HCT116 (cell line): ENCODE measurements at regions not wholly inside any gene's neighbourhood (a gene's known extent, or its start where the extent isn't known, plus 50 kb on each side); places are given as distances from the start of the nearest gene placed in this dataset.

Source experiments
- ATF3 ChIP-seq: IDR thresholded peaks from 2 replicates; pipeline ENCODE4 v1.6.1; 2012
- SP1 ChIP-seq: IDR thresholded peaks from 2 replicates; pipeline ENCODE4 v1.6.1; 2012; ENCODE audit warnings: low read depth
- TF ChIP-seq, protein P1 (sequence below), 3 experiments: fragments of 200-600 bp in 1 of 3; sonication (generic) in 1 of 3; IDR thresholded peaks in 2 of 3; conservative IDR thresholded peaks in 1 of 3; 2 replicates each; pipeline ENCODE4 v1.5.1; 2012 to 2017; ENCODE audit warnings: low read depth in 2 of 3, low read length in 2 of 3, antibody characterized with exemption in 1 of 3, borderline replicate concordance in 1 of 3, control low read depth in 1 of 3, mild to moderate bottlenecking in 1 of 3, mixed read lengths in 1 of 3, mixed run types in 1 of 3, moderate library complexity in 1 of 3; ENCODE audit not compliant: insufficient read depth in 1 of 3

GRCh38 chr1:94759188-94759587 lies 61.0 kb upstream of the SLC44A3 start:
- TF ChIP-seq, protein P1, sequence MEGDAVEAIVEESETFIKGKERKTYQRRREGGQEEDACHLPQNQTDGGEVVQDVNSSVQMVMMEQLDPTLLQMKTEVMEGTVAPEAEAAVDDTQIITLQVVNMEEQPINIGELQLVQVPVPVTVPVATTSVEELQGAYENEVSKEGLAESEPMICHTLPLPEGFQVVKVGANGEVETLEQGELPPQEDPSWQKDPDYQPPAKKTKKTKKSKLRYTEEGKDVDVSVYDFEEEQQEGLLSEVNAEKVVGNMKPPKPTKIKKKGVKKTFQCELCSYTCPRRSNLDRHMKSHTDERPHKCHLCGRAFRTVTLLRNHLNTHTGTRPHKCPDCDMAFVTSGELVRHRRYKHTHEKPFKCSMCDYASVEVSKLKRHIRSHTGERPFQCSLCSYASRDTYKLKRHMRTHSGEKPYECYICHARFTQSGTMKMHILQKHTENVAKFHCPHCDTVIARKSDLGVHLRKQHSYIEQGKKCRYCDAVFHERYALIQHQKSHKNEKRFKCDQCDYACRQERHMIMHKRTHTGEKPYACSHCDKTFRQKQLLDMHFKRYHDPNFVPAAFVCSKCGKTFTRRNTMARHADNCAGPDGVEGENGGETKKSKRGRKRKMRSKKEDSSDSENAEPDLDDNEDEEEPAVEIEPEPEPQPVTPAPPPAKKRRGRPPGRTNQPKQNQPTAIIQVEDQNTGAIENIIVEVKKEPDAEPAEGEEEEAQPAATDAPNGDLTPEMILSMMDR (IDR thresholded peaks at IDR 0.05 in 2 of 3, conservative IDR thresholded peaks at IDR 0.05 in 1 of 3; ENCODE audit: borderline replicate concordance in 1 of 3, insufficient read depth in 1 of 3, low read depth in 2 of 3, low read length in 2 of 3), result no peak
- no peak for TF ChIP-seq SP1
- TF ChIP-seq ATF3, result no peak
